ENCODE measurements at regions not wholly inside any gene's neighbourhood (a gene's known extent, or its start where the extent isn't known, plus 50 kb on each side); places are given as distances from the start of the nearest gene placed in this dataset.

- no peak for DNase-seq
Measured at GRCh38 chr5:158340608-158341007, 481.7 kb upstream of the CLINT1 start.

- peak; percentile 26 for DNase-seq
Measured at GRCh38 chr5:158326256-158326655, 467.3 kb upstream of the CLINT1 start.

- no peak for DNase-seq
Measured at GRCh38 chr5:158324236-158324635, 465.3 kb upstream of the CLINT1 start.

DNA sequence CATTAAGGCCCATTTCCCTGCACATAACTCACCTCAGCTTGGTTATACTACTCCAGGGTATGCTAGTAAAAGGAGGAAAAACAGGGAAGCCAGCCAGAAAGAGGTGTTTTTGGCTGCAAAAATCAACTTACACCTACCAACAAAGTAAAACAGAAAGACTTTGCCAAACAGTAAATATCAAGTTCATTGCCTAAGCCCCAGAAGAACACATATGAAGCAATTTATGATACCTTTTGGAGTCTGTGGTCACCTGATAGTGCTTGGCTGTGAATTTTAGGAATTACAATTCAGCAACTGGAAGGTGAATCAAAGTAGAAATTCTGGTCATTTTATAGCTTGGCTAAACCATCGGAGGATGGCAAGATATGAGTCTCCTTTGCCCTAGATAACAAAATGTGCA lies 463.7 kb upstream of the CLINT1 start:
- DNase-seq: no peak

DNA sequence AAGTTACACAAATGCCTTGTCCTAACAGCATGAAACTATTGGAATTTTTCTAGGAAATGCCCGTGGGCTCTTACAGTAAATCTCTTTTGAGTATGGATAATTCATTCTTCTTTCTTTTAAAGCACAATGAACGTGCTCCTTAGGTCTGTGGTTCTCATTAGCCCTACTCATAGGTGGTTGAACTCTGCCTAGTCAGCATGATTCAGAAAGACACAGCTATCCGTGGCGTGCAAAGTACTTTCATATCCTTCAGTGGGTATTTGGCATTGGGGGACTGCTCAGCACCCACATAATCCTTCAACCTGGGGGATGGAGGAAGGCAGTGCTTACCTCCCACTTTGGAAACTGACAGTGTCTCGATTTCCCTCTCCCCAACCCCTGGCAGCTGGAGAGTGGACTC lies 462.0 kb upstream of the CLINT1 start:
- DNase-seq: no peak

DNA sequence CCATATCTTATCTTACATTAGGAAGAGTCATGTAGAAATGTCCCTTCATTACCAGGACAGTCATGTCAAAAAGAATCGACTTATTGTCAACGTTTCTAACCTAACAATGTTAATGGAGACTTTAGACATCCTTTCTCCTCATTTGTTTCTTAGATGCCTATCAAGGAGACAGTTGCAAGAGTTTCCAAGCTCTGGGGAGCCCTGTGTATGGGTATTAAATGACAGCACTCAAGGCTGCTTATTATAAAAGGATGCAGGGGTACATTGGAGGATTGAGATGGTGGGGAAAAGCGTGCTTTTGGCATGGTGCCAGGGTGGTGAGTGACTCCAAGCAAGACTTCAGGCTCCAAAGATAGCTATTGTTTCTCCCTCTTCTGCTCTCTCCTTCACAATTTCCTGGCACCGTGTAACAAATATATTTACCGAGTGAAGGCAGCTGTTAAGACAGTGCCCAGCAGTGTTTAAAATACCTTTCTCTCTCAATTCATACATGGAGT lies 461.3 kb upstream of the CLINT1 start:
- DNase-seq: no peak

DNA sequence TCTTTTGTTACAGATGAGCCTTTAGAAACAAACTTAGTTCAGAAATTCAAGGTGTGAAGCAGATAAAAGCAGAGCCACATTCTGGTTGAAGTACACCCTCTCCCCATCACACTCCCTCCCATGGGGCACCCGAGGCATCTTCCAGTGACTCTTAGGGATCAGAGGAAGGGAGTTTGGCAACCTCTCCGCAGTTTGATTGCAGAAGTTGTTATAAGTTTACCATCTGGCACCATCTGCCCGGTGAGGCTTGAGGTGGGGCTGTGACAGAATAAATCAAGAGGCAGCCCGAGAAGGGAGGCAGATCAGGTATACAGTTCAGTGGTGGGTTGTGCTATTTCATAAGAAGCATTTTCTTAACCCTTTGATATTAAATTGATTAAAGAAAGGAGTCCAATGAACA lies 458.6 kb upstream of the CLINT1 start:
- DNase-seq: no peak

GRCh38 chr5:158313733-158314464 lies 455.0 kb upstream of the CLINT1 start:
- DNase-seq: no peak

- DNase-seq: no peak
Measured at GRCh38 chr5:158313027-158313732, 454.2 kb upstream of the CLINT1 start.

GRCh38 chr5:158309088-158309807 lies 450.3 kb upstream of the CLINT1 start:
- no peak for DNase-seq

GRCh38 chr5:158308429-158309025 lies 449.6 kb upstream of the CLINT1 start:
- DNase-seq: no peak

- DNase-seq: peak; percentile 54
Measured at GRCh38 chr5:158305861-158306260, 446.9 kb upstream of the CLINT1 start.

GRCh38 chr5:158304607-158305006 lies 445.7 kb upstream of the CLINT1 start:
- no peak for DNase-seq

DNA sequence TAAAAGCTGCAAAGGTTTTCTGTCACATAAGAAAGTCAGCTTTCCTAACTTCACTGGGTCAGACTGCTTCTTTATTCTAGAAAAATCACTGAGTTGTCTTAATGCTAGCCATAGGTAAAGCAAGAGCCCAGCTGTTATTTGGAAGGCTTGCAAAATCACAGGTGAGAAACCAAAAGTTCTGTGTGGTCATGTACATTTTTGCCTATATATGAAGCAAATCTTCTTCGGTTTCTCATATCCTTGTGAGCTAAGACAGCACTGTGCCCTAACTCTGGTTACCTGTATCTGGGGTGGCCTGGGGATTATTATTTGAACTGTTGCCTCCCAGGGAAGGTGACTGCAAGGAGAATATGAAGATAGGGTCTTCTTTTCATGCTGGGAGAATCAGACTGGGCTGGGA lies 444.9 kb upstream of the CLINT1 start:
- DNase-seq: no peak

- peak; percentile 65 for DNase-seq
Measured at GRCh38 chr5:158303275-158303674, 444.3 kb upstream of the CLINT1 start.

DNA sequence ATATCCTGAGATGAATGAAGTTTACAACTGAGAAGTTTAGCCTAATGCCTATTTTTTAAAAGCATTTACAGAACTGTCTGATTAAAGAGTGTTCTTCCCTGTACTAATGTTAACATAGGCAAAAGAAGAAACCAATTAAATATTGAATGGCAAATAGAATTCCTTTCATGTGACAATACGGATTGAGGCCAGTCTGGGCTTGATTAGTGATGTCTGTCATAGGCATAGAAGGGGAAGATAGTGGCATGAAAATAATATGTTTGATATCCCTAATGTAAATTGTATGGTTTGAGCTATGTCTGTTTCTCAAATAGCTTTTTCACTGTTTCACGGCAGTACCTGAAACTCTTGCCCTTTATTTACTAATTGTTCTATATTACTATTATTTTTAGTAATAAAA lies 443.1 kb upstream of the CLINT1 start:
- no peak for DNase-seq

DNA sequence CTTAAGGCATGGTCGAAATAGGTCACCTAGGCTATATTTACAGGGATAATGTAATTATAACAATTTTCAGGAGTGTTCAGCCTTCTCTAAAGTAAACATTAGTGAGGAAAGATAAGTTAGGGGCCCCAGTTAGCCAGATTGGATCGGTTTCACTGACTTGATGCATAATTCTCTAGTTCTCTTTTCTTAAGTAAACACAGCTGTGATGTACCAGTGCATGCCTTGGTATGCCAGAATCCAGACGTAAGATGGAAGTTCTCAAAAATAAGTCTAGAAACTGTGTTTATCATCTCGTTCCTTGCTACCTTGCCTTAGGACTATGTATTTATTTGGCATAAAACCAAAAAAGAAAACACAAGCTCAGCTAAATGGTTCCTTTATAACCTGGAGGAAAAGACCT lies 442.2 kb upstream of the CLINT1 start:
- DNase-seq: no peak

DNA sequence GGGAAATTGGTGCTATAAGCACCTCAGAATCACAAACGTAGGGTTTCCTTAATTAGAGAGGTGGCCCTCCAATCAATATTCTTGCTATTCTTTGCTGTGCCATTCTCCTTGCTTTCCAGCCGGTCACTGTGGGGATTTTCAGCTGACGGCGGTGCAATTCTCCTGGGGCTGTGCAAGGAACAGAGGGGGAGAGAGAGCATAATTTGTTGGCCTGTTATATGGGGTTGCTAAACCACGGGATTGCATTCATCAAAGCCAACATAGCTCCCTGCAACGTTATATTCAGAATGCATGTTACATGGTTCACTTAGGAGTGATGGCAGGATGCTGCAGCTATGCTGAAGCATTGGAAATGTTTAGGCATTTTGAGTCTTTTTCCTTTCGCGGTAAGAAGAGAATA lies 441.3 kb upstream of the CLINT1 start:
- DNase-seq: no peak

DNA sequence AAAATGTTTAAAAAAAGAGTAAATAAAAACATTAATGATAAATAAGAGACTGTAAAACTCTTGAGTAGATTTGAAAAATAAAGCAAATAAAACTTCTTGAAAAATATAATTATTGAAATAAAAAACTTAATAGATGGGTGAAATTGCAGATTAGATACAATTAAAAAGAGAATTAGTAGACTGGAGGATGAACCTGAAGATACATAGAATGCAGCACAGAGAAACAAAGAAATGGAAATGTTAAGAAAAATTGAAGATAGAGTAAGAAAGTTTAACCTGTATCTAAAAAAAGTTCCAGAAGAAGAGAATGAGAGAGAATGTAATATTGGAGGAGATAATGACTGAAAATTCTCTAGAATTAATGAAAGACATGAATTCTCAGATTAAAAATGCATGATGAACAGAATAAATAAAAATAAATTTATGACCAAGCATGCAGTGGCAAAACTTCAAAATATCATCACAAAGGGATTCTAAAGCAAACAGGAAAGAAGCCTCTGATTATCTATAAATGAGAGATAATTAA lies 438.1 kb upstream of the CLINT1 start:
- no peak for DNase-seq

DNA sequence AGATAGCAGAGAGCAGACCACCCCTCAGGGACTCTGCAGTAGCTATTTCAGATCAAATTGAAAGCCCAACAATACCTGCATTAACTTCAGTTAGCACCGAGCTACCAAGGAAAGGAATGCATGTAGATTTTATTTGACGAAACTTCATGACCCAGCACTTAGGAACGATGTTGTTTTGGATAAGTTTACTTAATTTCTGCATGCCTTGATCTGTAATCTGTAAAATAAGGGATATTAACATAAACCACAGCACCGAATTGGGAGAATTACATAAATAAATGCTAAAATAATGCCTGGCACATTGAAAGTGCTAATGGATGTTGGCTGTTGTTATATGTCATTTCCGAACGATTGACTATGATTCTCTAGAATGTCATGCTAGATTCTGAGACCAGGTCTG lies 435.8 kb upstream of the CLINT1 start:
- DNase-seq: no peak

GRCh38 chr5:158292981-158293380 lies 434.0 kb upstream of the CLINT1 start:
- no peak for DNase-seq

DNA sequence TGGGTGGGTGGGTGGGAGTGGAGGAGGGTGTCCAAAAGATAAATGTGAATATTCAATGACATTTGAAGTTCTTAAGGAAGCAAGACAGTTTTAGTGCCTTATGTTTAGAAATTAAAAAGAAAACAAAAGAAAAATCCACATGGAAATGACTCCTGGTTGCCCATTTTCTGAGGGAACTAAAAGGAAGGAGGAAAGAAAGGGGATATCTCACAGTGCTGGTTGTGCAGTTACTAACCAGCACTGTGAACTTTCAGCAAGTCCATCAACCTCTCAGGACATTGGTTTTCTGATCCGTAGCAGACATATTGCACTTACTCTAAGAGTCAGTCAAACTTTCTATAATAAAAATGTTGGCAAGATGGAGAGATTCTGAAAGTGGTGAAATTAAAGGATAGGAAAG lies 431.0 kb upstream of the CLINT1 start:
- no peak for DNase-seq

DNA sequence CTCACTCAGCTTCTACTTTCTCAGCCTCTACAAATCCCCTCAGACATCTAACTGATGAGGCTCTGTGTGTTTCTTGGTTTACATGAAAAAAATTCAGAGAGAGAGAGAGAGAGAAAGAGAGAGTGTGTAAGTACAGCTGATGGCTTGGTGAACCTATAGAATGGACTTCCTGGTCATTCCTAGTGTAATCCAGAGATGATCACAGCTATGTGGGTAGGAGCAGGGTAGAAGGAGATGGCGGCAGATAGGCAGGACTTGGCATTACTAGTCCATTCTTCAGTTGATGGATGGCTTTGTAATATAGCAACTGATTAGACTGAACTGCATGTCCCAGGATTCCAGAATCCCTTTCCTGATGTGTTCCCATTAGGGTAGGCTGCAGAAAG lies 429.3 kb upstream of the CLINT1 start:
- DNase-seq: no peak
